ENCODE measurements at regions not wholly inside any gene's neighbourhood (a gene's known extent, or its start where the extent isn't known, plus 50 kb on each side); places are given as distances from the start of the nearest gene placed in this dataset.

GRCh38 chr6:86848986-86849385 is 88.3 kb upstream of the HTR1E start:
- ATAC-seq (ENCODE audit: low read depth) (no peak), DNase-seq (no peak)
- peaks cover 8% of the 10 kb centered on the region for H3K27me3 Mint-ChIP-seq
- intact Hi-C loops (cut with micrococcal nuclease) = no loop called here
- H3K79me2 ChIP-seq (ENCODE audit: control insufficient read depth, insufficient read depth, low read length) = no peaks in the 10 kb centered on the region
- H3K27ac ChIP-seq (ENCODE audit: low read length in 2 of 2) = no peak overlapping the region
- no peaks in the 10 kb centered on the region for H3K4me1 ChIP-seq (ENCODE audit: control insufficient read depth in 2 of 2, insufficient read depth in 2 of 2, low read length in 2 of 2)
- no peaks in the 10 kb centered on the region for H3K4me1 Mint-ChIP-seq
- H4K20me1 ChIP-seq (ENCODE audit: control insufficient read depth, insufficient read depth, low read length, poor library complexity, severe bottlenecking) = no peaks in the 10 kb centered on the region
- H3K4me3 Mint-ChIP-seq = no peak overlapping the region
- H3K4me2 ChIP-seq (replicated peaks; ENCODE audit: low read depth, low read length, poor library complexity, severe bottlenecking) = no peak overlapping the region
- H3K9me3 Mint-ChIP-seq (ENCODE audit: insufficient read depth) = peaks cover 3% of the 10 kb centered on the region
- H3K9ac ChIP-seq (ENCODE audit: low read length) = no peak overlapping the region
- ChIA-PET CTCF (no interaction called here), POLR2A (no interaction called here)
- H3K27me3 ChIP-seq (replicated peaks in 1 of 4; ENCODE audit: control extremely low read depth in 1 of 4, control insufficient read depth in 3 of 4, insufficient read depth in 4 of 4, low read length in 3 of 4) = no peaks in the 10 kb centered on the region
- no peaks in the 10 kb centered on the region for H3K36me3 ChIP-seq (replicated peaks in 1 of 2; ENCODE audit: control extremely low read depth in 1 of 2, control insufficient read depth in 1 of 2, extremely low read depth in 1 of 2, insufficient read depth in 2 of 2, low read length in 1 of 2)
- H3K4me3 ChIP-seq (ENCODE audit: control extremely low read depth in 1 of 5, extremely low read depth in 1 of 5, insufficient read depth in 1 of 5, low read depth in 2 of 5, low read length in 4 of 5) = no peak overlapping the region
- no peaks in the 10 kb centered on the region for H3K9me3 ChIP-seq (ENCODE audit: control extremely low read depth in 1 of 3, control insufficient read depth in 2 of 3, insufficient read depth in 1 of 3, low read length in 2 of 3)
- H2AFZ ChIP-seq (ENCODE audit: insufficient read depth, low read depth, low read length, poor library complexity, severe bottlenecking) = no peak overlapping the region
- H3K27ac Mint-ChIP-seq = no peak overlapping the region
- TF ChIP-seq CTCF (IDR thresholded peaks at IDR 0.05) = no peak
- no peak for TF ChIP-seq EZH2 (IDR thresholded peaks at IDR 0.05; ENCODE audit: borderline replicate concordance, insufficient read depth, low read depth, low read length, poor library complexity, severe bottlenecking)

GRCh38 chr6:86832686-86833085 is 104.6 kb upstream of the HTR1E start:
- Mint-ChIP-seq H3K4me3 (no peak overlapping the region), H3K27me3 (peaks cover 8% of the 10 kb centered on the region), H3K4me1 (no peaks in the 10 kb centered on the region), H3K27ac (no peak overlapping the region), H3K9me3 (ENCODE audit: insufficient read depth) (no peaks in the 10 kb centered on the region)
- intact Hi-C loops (cut with micrococcal nuclease) = no loop called here
- ChIA-PET CTCF (no interaction called here), POLR2A (no interaction called here)
- no peaks in the 10 kb centered on the region for H3K27me3 ChIP-seq (replicated peaks in 1 of 4; ENCODE audit: control extremely low read depth in 1 of 4, control insufficient read depth in 3 of 4, insufficient read depth in 4 of 4, low read length in 3 of 4)
- H3K4me3 ChIP-seq (ENCODE audit: control extremely low read depth in 1 of 5, extremely low read depth in 1 of 5, insufficient read depth in 1 of 5, low read depth in 2 of 5, low read length in 4 of 5) = no peak overlapping the region
- DNase-seq (no peak), ATAC-seq (ENCODE audit: low read depth) (no peak)
- H3K4me1 ChIP-seq (ENCODE audit: control insufficient read depth in 2 of 2, insufficient read depth in 2 of 2, low read length in 2 of 2) = no peaks in the 10 kb centered on the region
- H3K4me2 ChIP-seq (replicated peaks; ENCODE audit: low read depth, low read length, poor library complexity, severe bottlenecking) = no peak overlapping the region
- no peak overlapping the region for H3K9ac ChIP-seq (ENCODE audit: low read length)
- no peak overlapping the region for H2AFZ ChIP-seq (ENCODE audit: insufficient read depth, low read depth, low read length, poor library complexity, severe bottlenecking)
- H4K20me1 ChIP-seq (ENCODE audit: control insufficient read depth, insufficient read depth, low read length, poor library complexity, severe bottlenecking) = no peaks in the 10 kb centered on the region
- no peak overlapping the region for H3K27ac ChIP-seq (ENCODE audit: low read length in 2 of 2)
- H3K79me2 ChIP-seq (ENCODE audit: control insufficient read depth, insufficient read depth, low read length) = no peaks in the 10 kb centered on the region
- TF ChIP-seq EZH2 (IDR thresholded peaks at IDR 0.05; ENCODE audit: borderline replicate concordance, insufficient read depth, low read depth, low read length, poor library complexity, severe bottlenecking) (no peak), CTCF (IDR thresholded peaks at IDR 0.05) (no peak)
- no peaks in the 10 kb centered on the region for H3K36me3 ChIP-seq (replicated peaks in 1 of 2; ENCODE audit: control extremely low read depth in 1 of 2, control insufficient read depth in 1 of 2, extremely low read depth in 1 of 2, insufficient read depth in 2 of 2, low read length in 1 of 2)
- no peaks in the 10 kb centered on the region for H3K9me3 ChIP-seq (ENCODE audit: control extremely low read depth in 1 of 3, control insufficient read depth in 2 of 3, insufficient read depth in 1 of 3, low read length in 2 of 3)
